HG03280 (cell line): ENCODE measurements at regions not wholly inside any gene's neighbourhood (a gene's known extent, or its start where the extent isn't known, plus 50 kb on each side); places are given as distances from the start of the nearest gene placed in this dataset.
"Not testable (repeated sequence)": the region's sequence is repeated elsewhere in the genome, so short reads cannot be mapped to it uniquely, and the experiment has no call there.

Experiments
- ATAC-seq: cut with Tn5 transposase; IDR thresholded peaks from one replicate; pipeline ENCODE4 v1.9.1; 2021; ENCODE audit warnings: mild to moderate bottlenecking, moderate library complexity; ENCODE audit not compliant: unreplicated experiment

DNA sequence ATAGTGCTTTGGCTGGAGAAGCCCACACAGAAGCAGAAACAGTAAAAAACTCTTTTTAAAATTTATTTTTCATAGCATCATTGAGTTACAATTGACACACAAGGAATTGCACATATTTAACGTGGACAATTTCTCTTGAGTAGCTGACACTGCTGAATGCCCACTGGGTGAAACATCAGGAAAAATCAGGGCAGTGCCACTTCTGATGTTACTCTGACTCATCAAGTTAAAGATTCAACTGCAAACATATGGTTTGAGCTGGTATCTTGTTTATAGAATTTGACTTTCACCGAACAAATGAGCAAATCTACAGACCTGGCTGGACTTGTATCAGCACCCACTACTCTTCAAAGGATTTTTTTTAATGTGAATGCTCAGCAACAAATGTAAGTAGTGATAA lies 66.3 kb upstream of the CTSV start:
- ATAC-seq: not testable (repeated sequence)

- ATAC-seq: not testable (repeated sequence)
Measured at GRCh38 chr9:97103613-97104383, 64.9 kb upstream of the CTSV start.

- ATAC-seq: not testable (repeated sequence)
Measured at GRCh38 chr9:97099540-97099939, 60.6 kb upstream of the CTSV start.

GRCh38 chr9:97096793-97097192 lies 57.9 kb upstream of the CTSV start:
- no peak for ATAC-seq

DNA sequence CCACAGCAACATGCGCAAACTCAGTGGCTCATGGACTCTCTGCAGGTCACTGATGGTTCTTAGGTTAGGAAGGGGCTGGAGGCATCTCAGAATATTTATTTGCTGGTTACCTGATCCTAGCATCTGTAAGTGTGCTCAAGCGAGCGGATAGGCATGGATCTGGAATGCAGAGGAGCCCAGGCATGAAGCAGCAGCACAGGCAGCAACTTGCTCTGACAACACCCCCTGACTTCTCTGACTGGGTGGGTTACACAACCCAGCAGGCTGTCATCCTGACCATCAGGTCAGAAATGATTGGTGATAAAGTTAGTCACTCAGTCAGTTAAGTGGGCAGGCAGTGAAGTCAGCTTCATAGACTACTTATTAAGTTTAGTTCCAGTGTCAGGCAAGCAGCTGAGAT lies 50.4 kb upstream of the CTSV start:
- not testable (repeated sequence) for ATAC-seq
